ENCODE measurements at regions not wholly inside any gene's neighbourhood (a gene's known extent, or its start where the extent isn't known, plus 50 kb on each side); places are given as distances from the start of the nearest gene placed in this dataset.

DNA sequence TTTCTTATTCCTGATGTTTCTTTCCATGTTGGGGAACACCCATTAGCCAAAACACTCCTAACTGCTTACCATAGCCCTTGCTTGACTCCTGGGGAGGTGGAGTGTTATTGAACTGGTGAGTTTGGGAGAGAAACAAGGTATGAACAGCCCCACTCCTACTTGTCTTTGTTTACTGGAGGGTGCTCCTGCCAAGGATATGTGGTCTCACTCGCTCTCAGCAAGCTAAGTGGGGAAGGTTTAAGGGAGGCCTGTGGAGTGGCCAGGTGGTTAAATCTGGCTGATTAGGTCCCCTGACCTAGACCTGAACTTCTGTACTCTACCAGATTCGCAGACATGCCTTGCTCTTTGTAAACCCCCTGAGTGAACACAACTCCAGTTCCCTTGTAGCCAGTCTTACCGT, 300.1 kb downstream of the PTEN start:
- DNase-seq (ENCODE audit: low read depth in 2 of 2): no peak
- peaks cover 10% of the 10 kb centered on the region for H3K4me1 ChIP-seq (ENCODE audit: control insufficient read depth, extremely low read depth, insufficient read depth, low read length)
- TF ChIP-seq, protein P1, sequence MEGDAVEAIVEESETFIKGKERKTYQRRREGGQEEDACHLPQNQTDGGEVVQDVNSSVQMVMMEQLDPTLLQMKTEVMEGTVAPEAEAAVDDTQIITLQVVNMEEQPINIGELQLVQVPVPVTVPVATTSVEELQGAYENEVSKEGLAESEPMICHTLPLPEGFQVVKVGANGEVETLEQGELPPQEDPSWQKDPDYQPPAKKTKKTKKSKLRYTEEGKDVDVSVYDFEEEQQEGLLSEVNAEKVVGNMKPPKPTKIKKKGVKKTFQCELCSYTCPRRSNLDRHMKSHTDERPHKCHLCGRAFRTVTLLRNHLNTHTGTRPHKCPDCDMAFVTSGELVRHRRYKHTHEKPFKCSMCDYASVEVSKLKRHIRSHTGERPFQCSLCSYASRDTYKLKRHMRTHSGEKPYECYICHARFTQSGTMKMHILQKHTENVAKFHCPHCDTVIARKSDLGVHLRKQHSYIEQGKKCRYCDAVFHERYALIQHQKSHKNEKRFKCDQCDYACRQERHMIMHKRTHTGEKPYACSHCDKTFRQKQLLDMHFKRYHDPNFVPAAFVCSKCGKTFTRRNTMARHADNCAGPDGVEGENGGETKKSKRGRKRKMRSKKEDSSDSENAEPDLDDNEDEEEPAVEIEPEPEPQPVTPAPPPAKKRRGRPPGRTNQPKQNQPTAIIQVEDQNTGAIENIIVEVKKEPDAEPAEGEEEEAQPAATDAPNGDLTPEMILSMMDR (conservative IDR thresholded peaks at IDR 0.05 in 1 of 2, IDR thresholded peaks at IDR 0.05 in 1 of 2; ENCODE audit: low read depth in 1 of 2, low read length in 2 of 2): no peak
- no peak for TF ChIP-seq EZH2 (IDR thresholded peaks at IDR 0.05; ENCODE audit: low read length, missing control alignments)
- H2AFZ ChIP-seq (ENCODE audit: low read length): no peak overlapping the region
- no peak overlapping the region for H3K4me3 ChIP-seq (replicated peaks in 1 of 4; ENCODE audit: control extremely low read depth in 1 of 4, insufficient read depth in 1 of 4, low read depth in 3 of 4, low read length in 4 of 4)
- no peak overlapping the region for H3K4me2 ChIP-seq (ENCODE audit: extremely low read depth, insufficient read depth, low read length)
- no peaks in the 10 kb centered on the region for H3K79me2 ChIP-seq (ENCODE audit: control insufficient read depth, insufficient read depth, low read length)
- no peaks in the 10 kb centered on the region for H4K20me1 ChIP-seq (ENCODE audit: control insufficient read depth, extremely low read depth, insufficient read depth, low read length)
- H3K36me3 ChIP-seq (ENCODE audit: control insufficient read depth, insufficient read depth, low read length): no peaks in the 10 kb centered on the region
- no peaks in the 10 kb centered on the region for H3K9me3 ChIP-seq (ENCODE audit: control insufficient read depth, insufficient read depth, low read depth, low read length)
- H3K27ac ChIP-seq (ENCODE audit: insufficient read depth, low read length): no peak overlapping the region
- no peak overlapping the region for H3K9ac ChIP-seq (ENCODE audit: insufficient read depth, low read length)
- no peaks in the 10 kb centered on the region for H3K27me3 ChIP-seq (ENCODE audit: control insufficient read depth, insufficient read depth, low read length)

GRCh38 chr10:88164471-88164870, 301.0 kb downstream of the PTEN start:
- TF ChIP-seq EZH2 (IDR thresholded peaks at IDR 0.05; ENCODE audit: low read length, missing control alignments): no peak
- TF ChIP-seq, protein P1 (conservative IDR thresholded peaks at IDR 0.05 in 1 of 2, IDR thresholded peaks at IDR 0.05 in 1 of 2; ENCODE audit: low read depth in 1 of 2, low read length in 2 of 2): no peak
- Histone ChIP-seq H3K27ac (ENCODE audit: insufficient read depth, low read length) (no peak overlapping the region), H2AFZ (ENCODE audit: low read length) (no peak overlapping the region), H3K36me3 (ENCODE audit: control insufficient read depth, insufficient read depth, low read length) (no peaks in the 10 kb centered on the region), H3K4me1 (ENCODE audit: control insufficient read depth, extremely low read depth, insufficient read depth, low read length) (peaks cover 3% of the 10 kb centered on the region), H3K27me3 (ENCODE audit: control insufficient read depth, insufficient read depth, low read length) (no peaks in the 10 kb centered on the region), H3K9ac (ENCODE audit: insufficient read depth, low read length) (no peak overlapping the region), H3K4me3 (replicated peaks in 1 of 4; ENCODE audit: control extremely low read depth in 1 of 4, insufficient read depth in 1 of 4, low read depth in 3 of 4, low read length in 4 of 4) (no peak overlapping the region), H3K79me2 (ENCODE audit: control insufficient read depth, insufficient read depth, low read length) (no peaks in the 10 kb centered on the region), H3K4me2 (ENCODE audit: extremely low read depth, insufficient read depth, low read length) (no peak overlapping the region), H4K20me1 (ENCODE audit: control insufficient read depth, extremely low read depth, insufficient read depth, low read length) (no peaks in the 10 kb centered on the region), H3K9me3 (ENCODE audit: control insufficient read depth, insufficient read depth, low read depth, low read length) (no peaks in the 10 kb centered on the region)
- DNase-seq (ENCODE audit: low read depth in 2 of 2): no peak

DNA sequence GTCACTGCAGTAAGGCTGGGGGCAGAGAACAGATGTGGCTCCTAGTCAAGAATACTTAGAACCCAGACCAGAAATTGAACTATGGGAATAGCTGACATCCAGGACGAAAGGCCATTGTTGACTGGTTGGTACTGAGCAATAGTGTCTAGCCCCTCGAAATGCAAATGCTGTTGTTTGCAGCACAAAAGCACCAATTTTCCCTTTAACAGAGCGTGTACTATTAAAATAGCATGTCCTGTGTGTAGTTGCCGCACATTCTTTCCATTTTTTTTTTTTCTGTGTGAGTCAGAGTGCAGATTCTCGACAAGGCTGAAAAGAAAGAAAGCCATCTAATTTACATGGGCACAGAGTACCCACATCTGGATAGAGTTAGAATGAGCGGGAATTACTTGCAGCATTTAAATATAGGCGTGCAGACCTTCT, 302.4 kb downstream of the PTEN start:
- Histone ChIP-seq H3K79me2 (ENCODE audit: control insufficient read depth, insufficient read depth, low read length) (no peaks in the 10 kb centered on the region), H3K27me3 (ENCODE audit: control insufficient read depth, insufficient read depth, low read length) (no peaks in the 10 kb centered on the region), H2AFZ (ENCODE audit: low read length) (no peak overlapping the region), H3K4me3 (replicated peaks in 1 of 4; ENCODE audit: control extremely low read depth in 1 of 4, insufficient read depth in 1 of 4, low read depth in 3 of 4, low read length in 4 of 4) (no peak overlapping the region), H4K20me1 (ENCODE audit: control insufficient read depth, extremely low read depth, insufficient read depth, low read length) (no peaks in the 10 kb centered on the region), H3K36me3 (ENCODE audit: control insufficient read depth, insufficient read depth, low read length) (no peaks in the 10 kb centered on the region), H3K4me2 (ENCODE audit: extremely low read depth, insufficient read depth, low read length) (no peak overlapping the region), H3K9me3 (ENCODE audit: control insufficient read depth, insufficient read depth, low read depth, low read length) (no peaks in the 10 kb centered on the region), H3K4me1 (ENCODE audit: control insufficient read depth, extremely low read depth, insufficient read depth, low read length) (peaks cover 3% of the 10 kb centered on the region), H3K27ac (ENCODE audit: insufficient read depth, low read length) (no peak overlapping the region), H3K9ac (ENCODE audit: insufficient read depth, low read length) (no peak overlapping the region)
- peak in 1 of 2 donors; percentile 84 for DNase-seq (ENCODE audit: low read depth in 2 of 2)
- no peak for TF ChIP-seq EZH2 (IDR thresholded peaks at IDR 0.05; ENCODE audit: low read length, missing control alignments)
- TF ChIP-seq, protein P1 (conservative IDR thresholded peaks at IDR 0.05 in 1 of 2, IDR thresholded peaks at IDR 0.05 in 1 of 2; ENCODE audit: low read depth in 1 of 2, low read length in 2 of 2): no peak
